ENCODE measurements at regions not wholly inside any gene's neighbourhood (a gene's known extent, or its start where the extent isn't known, plus 50 kb on each side); places are given as distances from the start of the nearest gene placed in this dataset.

DNA sequence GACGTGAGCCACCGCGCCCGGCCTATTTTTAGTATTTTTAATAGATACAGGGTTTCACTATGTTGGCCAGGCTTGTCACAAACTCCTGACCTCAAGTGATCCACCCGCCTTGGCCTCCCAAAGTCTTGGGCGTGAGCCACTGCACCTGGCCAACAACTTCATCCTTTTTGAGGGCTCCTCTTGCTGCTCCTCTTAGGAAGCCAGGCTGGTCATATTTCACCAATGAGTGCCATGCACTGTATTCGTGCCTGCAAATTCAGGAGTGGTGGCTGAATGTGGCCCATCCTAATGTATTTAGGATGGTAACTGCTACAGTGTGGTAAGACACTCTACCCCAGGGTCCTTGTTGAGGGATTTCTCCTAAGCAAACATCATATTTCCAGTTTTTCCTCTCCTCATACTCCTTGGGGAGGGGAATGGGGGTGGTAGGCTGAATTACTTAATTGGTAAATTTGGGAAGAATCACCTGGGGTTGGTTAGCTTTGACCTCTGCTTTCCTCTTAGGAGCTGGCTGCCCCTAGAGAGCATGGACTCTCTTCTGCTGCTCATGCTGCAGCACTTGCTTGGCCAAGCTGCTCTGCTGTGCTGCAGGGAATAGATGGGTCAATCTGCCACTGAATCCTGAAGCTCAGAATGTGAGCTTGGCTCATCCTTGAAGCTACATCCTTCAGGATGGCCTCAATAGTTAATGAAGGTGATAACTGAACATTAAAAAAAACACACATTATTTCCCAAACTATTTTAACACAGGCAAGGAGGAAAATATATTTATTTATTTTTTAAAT, 167.4 kb downstream of the HS3ST1 start:
- TF ChIP-seq, protein P1, sequence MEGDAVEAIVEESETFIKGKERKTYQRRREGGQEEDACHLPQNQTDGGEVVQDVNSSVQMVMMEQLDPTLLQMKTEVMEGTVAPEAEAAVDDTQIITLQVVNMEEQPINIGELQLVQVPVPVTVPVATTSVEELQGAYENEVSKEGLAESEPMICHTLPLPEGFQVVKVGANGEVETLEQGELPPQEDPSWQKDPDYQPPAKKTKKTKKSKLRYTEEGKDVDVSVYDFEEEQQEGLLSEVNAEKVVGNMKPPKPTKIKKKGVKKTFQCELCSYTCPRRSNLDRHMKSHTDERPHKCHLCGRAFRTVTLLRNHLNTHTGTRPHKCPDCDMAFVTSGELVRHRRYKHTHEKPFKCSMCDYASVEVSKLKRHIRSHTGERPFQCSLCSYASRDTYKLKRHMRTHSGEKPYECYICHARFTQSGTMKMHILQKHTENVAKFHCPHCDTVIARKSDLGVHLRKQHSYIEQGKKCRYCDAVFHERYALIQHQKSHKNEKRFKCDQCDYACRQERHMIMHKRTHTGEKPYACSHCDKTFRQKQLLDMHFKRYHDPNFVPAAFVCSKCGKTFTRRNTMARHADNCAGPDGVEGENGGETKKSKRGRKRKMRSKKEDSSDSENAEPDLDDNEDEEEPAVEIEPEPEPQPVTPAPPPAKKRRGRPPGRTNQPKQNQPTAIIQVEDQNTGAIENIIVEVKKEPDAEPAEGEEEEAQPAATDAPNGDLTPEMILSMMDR (IDR thresholded peaks at IDR 0.05; ENCODE audit: borderline replicate concordance, control extremely low read depth, extremely low read depth, insufficient read depth, missing control alignments), result no peak
- in situ Hi-C loops (cut with MboI; ENCODE audit: low sequenced_read_pairs, unreplicated experiment), result no loop called here
- no peak for DNase-seq (ENCODE audit: low spot score)

DNA sequence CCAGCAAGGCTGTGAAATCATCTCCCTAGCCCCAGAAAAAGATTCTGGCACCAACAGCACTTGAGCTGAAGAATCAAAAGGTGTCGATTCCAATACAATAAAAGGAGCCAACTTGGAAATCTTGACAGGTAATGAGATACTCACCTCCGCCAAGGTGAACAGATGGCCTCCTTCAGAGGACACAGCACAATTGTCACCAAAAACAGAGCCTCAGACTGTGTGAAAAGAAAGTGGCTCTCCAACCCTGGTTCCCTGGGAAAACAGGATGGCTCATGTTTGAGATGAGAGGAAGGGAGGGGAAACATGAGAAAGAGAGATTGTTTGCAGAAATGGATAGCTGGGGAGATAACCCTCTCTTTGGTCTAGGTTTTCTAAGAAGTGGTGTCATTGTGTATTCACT, 168.9 kb downstream of the HS3ST1 start:
- DNase-seq (ENCODE audit: low spot score), result no peak
- TF ChIP-seq, protein P1 (IDR thresholded peaks at IDR 0.05; ENCODE audit: borderline replicate concordance, control extremely low read depth, extremely low read depth, insufficient read depth, missing control alignments), result no peak
- in situ Hi-C loops (cut with MboI; ENCODE audit: low sequenced_read_pairs, unreplicated experiment), result no loop called here

DNA sequence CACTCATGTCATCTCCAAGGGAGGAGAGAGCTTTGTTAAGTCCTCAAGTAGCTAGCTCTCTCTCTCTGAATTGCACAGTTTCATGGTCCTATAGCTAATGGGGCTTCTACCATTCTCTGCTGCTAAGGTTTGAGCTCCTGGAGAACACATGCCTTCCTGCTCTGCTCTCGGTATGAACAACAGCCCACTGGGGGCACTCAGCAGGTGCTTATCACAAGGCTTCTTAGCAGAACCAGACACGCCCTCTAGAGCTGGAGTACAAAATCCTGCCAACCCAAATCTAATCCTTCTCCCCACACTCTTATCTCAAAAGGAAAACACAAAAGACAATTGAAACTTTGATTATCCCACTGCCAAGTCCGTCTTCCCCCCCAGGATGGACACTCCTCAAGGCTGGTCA, 176.5 kb downstream of the HS3ST1 start:
- in situ Hi-C loops (cut with MboI; ENCODE audit: low sequenced_read_pairs, unreplicated experiment), result no loop called here
- TF ChIP-seq, protein P1 (IDR thresholded peaks at IDR 0.05; ENCODE audit: borderline replicate concordance, control extremely low read depth, extremely low read depth, insufficient read depth, missing control alignments), result no peak
- no peak for DNase-seq (ENCODE audit: low spot score)

DNA sequence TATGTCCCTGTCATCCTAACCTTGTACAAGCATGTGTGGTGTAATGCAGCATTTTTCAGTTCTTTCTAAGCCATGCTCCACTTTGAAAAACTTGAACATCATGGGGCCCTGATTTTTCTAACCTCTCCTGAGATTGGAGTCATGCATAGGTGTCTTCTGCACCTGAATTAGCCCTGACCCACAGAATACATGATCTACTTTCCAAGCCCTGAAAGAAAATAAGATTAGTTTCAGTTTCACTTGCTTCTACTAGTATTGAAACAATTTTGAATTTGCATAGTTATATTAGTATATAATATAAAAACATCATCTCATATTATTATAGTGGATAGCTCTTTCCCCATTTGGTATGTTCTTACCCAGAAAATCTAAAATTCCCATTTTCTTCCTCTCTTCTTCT, 178.2 kb downstream of the HS3ST1 start:
- TF ChIP-seq, protein P1 (IDR thresholded peaks at IDR 0.05; ENCODE audit: borderline replicate concordance, control extremely low read depth, extremely low read depth, insufficient read depth, missing control alignments), result no peak
- no peak for DNase-seq (ENCODE audit: low spot score)
- in situ Hi-C loops (cut with MboI; ENCODE audit: low sequenced_read_pairs, unreplicated experiment), result no loop called here

DNA sequence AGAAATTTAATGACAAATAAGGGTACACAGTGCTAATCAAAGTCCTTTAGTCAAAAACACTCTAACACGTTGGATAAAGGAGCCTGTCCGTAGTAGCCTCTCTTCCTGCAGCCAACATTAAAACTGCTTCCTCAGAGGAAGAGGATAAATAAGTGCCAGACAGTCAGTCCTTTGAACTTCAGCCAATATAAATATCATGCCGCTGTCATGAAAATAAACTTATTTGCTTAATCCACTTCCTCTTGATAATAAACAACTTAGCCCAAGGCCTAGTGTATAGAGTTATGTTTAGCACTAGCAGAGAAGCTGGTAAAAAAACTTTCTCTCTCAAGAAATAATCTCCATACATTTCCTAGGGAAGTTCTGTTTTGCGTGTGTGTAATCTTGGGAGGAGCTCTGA, 196.7 kb downstream of the HS3ST1 start:
- TF ChIP-seq, protein P1 (IDR thresholded peaks at IDR 0.05; ENCODE audit: borderline replicate concordance, control extremely low read depth, extremely low read depth, insufficient read depth, missing control alignments), result no peak
- no peak for DNase-seq (ENCODE audit: low spot score)
- in situ Hi-C loops (cut with MboI; ENCODE audit: low sequenced_read_pairs, unreplicated experiment), result no loop called here

DNA sequence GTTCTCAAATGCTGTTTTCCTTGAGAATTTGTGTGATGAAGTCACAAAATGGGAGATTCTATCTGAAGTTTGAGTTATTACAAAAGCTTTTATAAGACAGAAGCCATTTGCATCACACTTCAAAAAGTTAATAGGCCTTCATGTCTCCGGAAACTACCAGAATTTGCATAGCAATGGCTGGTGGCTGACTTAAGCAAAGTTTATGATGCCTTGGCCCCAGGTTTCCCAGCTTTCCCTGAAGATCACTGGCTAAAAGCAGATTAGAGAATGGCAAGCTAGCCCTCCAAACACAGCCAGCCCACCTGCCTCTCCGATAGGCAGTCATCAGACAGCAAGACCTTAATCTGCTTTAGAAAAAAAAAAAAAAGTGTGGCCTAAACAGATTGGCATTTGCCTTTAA, 197.8 kb downstream of the HS3ST1 start:
- TF ChIP-seq, protein P1 (IDR thresholded peaks at IDR 0.05; ENCODE audit: borderline replicate concordance, control extremely low read depth, extremely low read depth, insufficient read depth, missing control alignments), result no peak
- no peak for DNase-seq (ENCODE audit: low spot score)
- in situ Hi-C loops (cut with MboI; ENCODE audit: low sequenced_read_pairs, unreplicated experiment), result no loop called here
